ENCODE measurements at regions not wholly inside any gene's neighbourhood (a gene's known extent, or its start where the extent isn't known, plus 50 kb on each side); places are given as distances from the start of the nearest gene placed in this dataset.

GRCh38 chr5:74549384-74549783 is 91.1 kb downstream of the ENC1 start:
- TF ChIP-seq CTCF (conservative IDR thresholded peaks at IDR 0.05; ENCODE audit: low read depth, low read length) (no peak), EZH2 (IDR thresholded peaks at IDR 0.05; ENCODE audit: borderline replicate concordance, low read depth, low read length, poor library complexity, severe bottlenecking) (no peak)
